ENCODE measurements at regions not wholly inside any gene's neighbourhood (a gene's known extent, or its start where the extent isn't known, plus 50 kb on each side); places are given as distances from the start of the nearest gene placed in this dataset.

DNA sequence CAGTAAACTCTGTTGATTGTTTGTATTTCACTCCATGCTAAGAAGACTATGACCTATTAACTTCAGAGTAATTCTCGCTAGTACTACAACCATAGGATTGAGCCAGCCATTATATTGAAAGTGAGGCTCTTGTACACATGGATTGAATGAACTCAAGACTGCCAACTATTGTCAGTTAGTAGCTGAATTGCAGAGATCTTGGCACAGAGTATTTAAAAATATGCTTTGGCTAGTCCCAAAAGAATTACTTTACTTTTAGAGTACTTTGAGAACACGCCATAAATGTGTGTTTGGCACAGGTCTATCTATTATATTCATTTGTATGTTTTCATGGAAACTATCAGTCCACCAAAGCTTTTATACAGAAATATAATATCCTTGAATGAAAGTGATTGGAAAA, 226.7 kb upstream of the DCBLD2 start:
- H3K9me3 ChIP-seq = no peaks in the 10 kb centered on the region
- DNase-seq = no peak
- H3K27me3 ChIP-seq = no peaks in the 10 kb centered on the region
- H3K36me3 ChIP-seq = no peaks in the 10 kb centered on the region
- no peak overlapping the region for H3K4me3 ChIP-seq

DNA sequence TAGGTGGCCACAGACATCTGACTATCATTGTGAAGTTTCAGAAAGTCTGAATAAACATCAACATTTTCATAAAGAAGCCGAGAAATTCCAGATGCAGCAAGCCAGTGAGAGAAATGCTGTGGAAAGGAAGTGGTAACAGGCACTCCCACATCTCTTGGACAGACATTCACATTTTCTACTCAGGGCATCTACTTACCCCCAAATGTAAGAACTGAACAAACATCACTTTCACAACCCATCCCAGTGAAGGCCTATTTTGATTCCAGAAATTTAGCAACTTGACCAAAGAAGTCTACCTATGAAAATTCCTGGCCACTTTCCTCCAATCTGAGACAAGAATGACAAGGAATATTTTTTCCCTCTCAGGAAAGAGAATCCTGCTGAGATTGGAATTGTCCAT, 224.8 kb upstream of the DCBLD2 start:
- Histone ChIP-seq H3K36me3 (no peaks in the 10 kb centered on the region), H3K4me3 (no peak overlapping the region), H3K9me3 (no peaks in the 10 kb centered on the region), H3K27me3 (no peaks in the 10 kb centered on the region)
- DNase-seq = no peak

DNA sequence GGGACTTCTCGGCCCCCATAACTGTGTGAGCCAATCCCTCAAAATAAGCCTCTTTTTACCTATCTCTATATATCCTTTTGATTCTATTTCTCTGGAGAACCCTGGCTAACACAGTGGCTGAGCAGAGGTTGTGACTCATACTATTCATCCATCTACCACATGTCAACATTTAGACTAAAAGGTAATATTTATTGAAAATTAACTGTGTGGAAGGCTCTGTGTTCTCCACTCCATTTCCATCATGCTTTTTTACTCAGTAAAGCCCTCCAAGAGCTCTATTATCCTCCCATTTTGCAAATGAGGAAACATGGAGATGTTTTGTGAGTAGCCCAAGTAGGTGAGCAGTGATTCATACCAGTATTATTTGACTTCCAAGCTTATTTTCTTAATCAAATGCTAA, 217.9 kb upstream of the DCBLD2 start:
- DNase-seq = no peak
- no peaks in the 10 kb centered on the region for H3K9me3 ChIP-seq
- no peaks in the 10 kb centered on the region for H3K27me3 ChIP-seq
- no peak overlapping the region for H3K4me3 ChIP-seq
- no peaks in the 10 kb centered on the region for H3K36me3 ChIP-seq

DNA sequence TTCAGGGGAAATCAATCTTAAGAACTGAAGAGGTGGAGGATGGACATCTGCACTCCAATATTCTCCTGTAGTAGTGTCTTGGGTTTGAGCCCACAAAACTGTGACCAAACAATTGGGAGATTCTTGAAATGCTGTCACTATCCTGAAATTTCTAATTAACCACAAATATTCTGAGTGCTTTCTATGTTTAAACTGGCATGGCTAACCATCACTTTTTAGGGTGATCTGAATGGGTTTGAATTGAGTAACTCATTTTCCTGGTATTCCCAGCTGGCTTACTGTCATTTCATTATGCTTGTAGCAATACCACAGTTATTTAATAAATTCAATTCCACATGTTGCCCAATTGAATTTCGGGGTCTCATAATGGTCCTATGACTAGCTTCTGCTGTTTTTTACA, 216.9 kb upstream of the DCBLD2 start:
- Histone ChIP-seq H3K36me3 (no peaks in the 10 kb centered on the region), H3K9me3 (no peaks in the 10 kb centered on the region), H3K27me3 (no peaks in the 10 kb centered on the region), H3K4me3 (no peak overlapping the region)
- no peak for DNase-seq

DNA sequence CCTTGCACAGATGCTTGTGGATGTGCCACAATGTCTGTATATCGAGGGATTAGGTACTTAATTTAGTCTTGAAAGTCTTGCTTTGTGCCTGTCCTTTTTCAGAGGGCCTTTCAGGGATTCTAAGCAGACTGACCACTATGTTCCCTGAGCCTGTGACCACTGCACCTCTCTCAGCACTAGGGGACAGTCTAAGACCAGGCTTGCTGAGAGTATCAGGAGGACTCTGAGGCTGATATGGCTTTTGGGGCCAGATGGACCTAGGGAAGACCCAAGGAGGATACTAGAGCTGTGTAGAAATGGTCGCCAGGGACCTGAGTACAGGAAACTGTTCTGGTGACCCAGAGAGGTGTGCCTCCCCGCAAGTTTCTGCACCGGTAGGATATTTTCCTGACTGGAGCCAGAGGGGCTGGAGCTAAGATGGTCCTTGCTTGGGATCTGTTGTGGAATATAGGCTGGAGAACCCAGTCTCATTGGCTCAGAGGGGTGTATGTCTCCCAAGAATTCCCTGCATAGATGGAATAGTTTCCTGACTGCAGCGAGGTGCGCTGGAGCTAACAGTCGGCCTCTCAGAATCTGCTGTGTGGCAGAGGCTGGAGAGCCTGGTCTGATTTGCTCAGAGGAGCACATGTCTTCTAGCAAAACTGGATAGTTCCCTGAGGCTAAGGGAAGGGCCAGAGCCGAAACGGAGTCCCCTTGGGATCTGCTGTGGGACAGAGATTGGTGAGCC, 213.2 kb upstream of the DCBLD2 start:
- H3K27me3 ChIP-seq = no peaks in the 10 kb centered on the region
- peak; percentile 28 for DNase-seq

DNA sequence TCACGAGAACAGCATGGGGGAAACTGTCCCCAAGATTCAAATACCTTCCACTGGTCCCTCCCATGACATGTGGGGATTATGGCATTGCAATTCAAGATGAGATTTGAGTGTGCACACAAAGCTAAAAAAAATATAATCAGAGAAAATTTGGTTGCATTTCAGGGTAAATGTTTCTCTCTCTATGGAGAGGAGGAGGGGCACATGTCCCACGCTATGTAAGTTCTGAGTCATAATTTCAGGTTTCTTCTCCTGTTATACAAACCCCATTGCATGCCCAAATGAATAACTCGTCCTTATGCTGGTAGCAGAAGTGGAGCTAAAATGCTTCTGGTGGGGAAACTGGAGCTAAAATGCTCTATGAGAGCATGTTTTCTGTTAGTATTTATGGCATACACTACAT, 209.7 kb upstream of the DCBLD2 start:
- no peak overlapping the region for H3K4me3 ChIP-seq
- no peaks in the 10 kb centered on the region for H3K9me3 ChIP-seq
- no peak for DNase-seq
- H3K27me3 ChIP-seq = no peaks in the 10 kb centered on the region
- H3K36me3 ChIP-seq = no peaks in the 10 kb centered on the region

More for the DNA sequence above, 213.2 kb upstream of the DCBLD2 start:
- Histone ChIP-seq H3K9me3 (no peaks in the 10 kb centered on the region), H3K36me3 (no peaks in the 10 kb centered on the region), H3K4me3 (no peak overlapping the region)

DNA sequence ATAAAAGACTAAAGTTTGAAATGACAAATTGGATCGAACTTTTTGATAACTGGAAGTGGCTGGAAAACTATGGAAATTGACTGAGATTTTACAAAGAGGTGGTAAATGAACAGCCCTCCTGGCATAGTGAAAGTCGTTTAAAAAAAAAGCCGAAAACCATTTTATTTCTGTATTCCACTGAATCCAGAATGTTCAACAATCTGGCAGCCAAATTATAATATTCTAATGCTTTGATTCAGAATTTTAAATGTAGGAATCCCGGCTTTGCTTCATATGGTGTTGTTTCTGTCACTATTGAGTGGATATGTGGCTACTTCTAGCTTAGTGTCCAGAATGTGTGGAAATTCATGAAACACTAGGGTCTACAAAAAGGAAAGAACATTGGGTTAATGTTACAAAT, 208.9 kb upstream of the DCBLD2 start:
- no peaks in the 10 kb centered on the region for H3K36me3 ChIP-seq
- H3K4me3 ChIP-seq = no peak overlapping the region
- no peaks in the 10 kb centered on the region for H3K9me3 ChIP-seq
- no peaks in the 10 kb centered on the region for H3K27me3 ChIP-seq
- DNase-seq = no peak

DNA sequence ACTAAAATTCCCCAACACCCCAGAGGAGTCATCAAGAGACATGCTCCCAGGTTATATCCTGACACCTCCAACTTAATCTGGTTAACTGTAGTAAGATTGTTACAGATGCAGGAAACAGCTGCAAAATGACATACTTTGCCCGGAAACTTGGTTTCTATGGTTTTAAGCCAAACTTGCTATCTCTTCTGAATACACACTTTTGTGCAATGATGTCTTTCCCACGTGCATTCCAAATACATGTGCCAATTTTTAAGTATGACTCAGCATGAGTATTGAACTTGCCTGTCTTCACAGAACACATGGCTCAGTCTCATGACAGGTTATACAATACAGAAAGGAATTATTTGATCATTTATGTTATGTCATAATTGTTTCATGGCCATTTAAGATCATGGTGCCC, 207.0 kb upstream of the DCBLD2 start:
- Histone ChIP-seq H3K9me3 (no peaks in the 10 kb centered on the region), H3K36me3 (no peaks in the 10 kb centered on the region), H3K27me3 (no peaks in the 10 kb centered on the region), H3K4me3 (no peak overlapping the region)
- DNase-seq = peak; percentile 30

DNA sequence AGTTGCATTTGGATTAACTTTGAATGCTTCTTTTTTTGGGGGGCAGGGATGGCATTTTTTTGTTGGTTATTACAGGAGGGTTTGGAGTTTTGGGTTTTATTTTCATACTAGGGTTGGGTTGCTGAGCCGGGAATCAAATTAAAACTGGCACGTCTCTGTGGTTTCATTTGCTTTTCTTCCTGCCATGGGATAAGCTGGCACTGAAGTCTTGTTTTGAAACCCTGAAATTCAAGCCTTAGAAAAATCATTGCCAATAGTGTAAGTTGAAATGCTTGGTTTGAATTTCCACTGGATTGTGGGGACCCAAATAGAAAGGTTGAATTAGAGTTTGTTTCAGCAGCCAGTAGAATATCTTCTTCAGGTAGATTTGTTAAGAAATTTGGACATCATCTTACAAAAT, 193.1 kb upstream of the DCBLD2 start:
- H3K36me3 ChIP-seq = no peaks in the 10 kb centered on the region
- no peaks in the 10 kb centered on the region for H3K27me3 ChIP-seq
- H3K9me3 ChIP-seq = no peaks in the 10 kb centered on the region
- DNase-seq = no peak
- H3K4me3 ChIP-seq = peak overlapping the region; percentile 31

DNA sequence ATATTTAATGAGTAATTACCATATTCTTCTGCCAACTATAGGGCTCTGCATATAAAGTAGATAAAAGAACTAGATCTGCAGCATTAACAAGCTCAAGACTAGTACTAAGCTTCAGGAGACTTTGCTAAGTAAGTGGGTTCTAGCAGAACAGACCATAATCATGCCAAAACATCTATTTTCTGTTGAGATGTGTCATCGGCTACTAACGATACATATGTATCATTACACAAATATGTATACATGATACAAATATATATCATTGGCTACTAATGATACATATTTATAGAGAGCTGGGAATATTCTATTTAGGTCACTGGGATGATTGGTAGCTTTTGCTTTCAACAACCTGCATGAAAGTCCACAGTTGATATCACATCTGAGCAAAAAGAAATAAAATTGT, 185.8 kb upstream of the DCBLD2 start:
- Histone ChIP-seq H3K36me3 (no peaks in the 10 kb centered on the region), H3K9me3 (no peaks in the 10 kb centered on the region), H3K4me3 (no peak overlapping the region), H3K27me3 (no peaks in the 10 kb centered on the region)
- DNase-seq = no peak

DNA sequence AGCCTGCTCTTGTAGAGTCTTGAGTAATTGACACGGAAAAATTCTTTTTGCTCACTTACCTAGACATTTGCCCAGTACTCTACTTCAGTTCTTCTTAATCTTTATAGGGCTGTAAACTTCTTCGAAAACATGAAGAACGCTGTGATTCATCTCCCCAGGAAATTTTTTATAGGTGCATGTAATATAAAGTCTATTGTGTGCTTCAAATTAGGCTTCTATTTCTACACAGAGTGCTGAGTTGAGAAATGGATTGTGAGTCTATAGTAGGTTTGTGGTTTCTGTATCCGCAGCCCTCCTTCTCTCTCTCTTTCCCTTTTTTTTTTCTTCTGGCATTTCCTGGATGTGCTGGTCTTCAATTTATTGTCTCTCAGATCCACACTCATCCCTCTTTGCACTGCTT, 183.3 kb upstream of the DCBLD2 start:
- Histone ChIP-seq H3K36me3 (no peaks in the 10 kb centered on the region), H3K4me3 (no peak overlapping the region), H3K27me3 (no peaks in the 10 kb centered on the region), H3K9me3 (no peaks in the 10 kb centered on the region)
- no peak for DNase-seq

DNA sequence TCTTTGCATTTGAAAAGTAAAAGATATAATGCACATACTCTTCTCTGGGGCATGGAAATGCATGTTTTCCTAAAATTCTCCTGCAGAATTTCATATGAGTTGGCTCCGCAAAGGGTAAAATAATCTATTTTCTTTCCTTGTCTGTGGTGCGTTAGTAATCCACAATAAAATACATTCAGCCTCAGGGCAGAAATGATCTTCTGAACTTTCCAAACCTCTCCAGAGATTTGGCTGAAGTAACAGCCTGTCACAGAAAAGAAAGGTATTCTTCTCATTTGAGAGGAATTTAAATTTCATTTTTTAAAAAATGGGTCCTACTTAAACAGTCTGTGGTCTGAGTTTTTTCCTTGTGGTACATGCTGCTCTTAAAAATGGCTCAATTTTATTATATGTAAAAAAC, 182.7 kb upstream of the DCBLD2 start:
- no peak for DNase-seq
- H3K27me3 ChIP-seq = no peaks in the 10 kb centered on the region
- H3K36me3 ChIP-seq = no peaks in the 10 kb centered on the region
- no peak overlapping the region for H3K4me3 ChIP-seq
- no peaks in the 10 kb centered on the region for H3K9me3 ChIP-seq

DNA sequence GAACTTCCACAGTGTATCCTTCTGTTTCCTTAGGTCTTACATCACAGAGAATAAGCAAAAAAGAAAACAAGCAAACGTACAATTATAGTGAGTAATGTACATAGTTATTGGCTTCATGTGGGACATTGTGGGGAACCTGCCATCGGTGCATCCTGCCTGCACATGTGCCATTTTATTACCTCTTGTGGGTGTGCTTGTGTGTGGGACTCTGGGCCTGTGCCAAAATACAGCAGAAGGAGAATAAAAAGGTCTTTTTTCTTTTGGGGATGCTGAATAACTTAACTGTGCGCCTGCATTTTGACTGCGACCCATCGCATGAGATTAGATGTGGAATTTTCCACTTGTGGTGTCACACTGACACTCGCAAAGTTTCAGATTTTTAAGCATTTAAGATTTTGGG, 169.6 kb upstream of the DCBLD2 start:
- H3K9me3 ChIP-seq = peaks cover 4% of the 10 kb centered on the region; the same call in 1 of the 2 replicates
- no peaks in the 10 kb centered on the region for H3K27me3 ChIP-seq
- DNase-seq = no peak
- H3K4me3 ChIP-seq = no peak overlapping the region
- no peaks in the 10 kb centered on the region for H3K36me3 ChIP-seq

DNA sequence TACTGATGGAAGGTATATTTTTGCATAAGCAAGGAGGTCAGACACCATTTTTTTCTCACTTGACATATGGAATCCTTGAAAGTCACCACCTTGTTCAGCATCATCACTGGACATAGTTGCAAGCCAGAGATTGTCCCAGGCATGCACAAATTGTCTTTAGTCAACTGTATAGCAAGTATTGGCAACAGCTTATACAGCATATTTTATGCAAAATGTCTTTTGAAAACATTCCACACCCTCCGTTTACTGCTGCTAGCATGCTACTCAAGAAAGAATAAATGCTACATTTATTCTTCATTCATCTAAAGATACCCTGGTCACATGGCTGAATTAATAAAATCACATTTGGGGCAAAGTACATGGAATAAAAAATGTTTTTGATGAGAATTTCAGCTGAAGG, 168.5 kb upstream of the DCBLD2 start:
- H3K4me3 ChIP-seq = no peak overlapping the region
- H3K27me3 ChIP-seq = no peaks in the 10 kb centered on the region; the same call in 1 of the 2 replicates
- no peak for DNase-seq
- no peaks in the 10 kb centered on the region for H3K36me3 ChIP-seq
- peaks cover 4% of the 10 kb centered on the region; the same call in 1 of the 2 replicates for H3K9me3 ChIP-seq

DNA sequence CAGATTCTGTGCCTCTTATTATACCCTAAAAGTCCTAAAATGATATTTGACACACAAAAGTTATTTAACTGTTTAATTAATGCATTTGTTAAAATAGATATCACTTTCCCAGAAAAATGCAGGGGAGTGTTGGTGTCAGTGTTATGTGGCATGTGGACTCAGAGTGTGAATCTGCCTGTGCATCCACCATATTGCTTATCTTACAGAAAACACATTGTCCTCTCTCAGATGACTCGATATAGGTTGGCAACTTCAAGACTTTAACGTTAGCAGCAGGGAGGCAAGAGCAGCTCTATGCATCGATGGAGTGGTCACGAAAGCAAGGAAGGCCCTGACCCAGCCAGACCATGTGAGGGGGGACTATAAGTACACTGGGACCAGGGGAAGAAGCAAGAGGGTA, 165.4 kb upstream of the DCBLD2 start:
- Histone ChIP-seq H3K9me3 (no peaks in the 10 kb centered on the region), H3K36me3 (no peaks in the 10 kb centered on the region), H3K4me3 (no peak overlapping the region), H3K27me3 (no peaks in the 10 kb centered on the region; the same call in 1 of the 2 replicates)
- no peak for DNase-seq

DNA sequence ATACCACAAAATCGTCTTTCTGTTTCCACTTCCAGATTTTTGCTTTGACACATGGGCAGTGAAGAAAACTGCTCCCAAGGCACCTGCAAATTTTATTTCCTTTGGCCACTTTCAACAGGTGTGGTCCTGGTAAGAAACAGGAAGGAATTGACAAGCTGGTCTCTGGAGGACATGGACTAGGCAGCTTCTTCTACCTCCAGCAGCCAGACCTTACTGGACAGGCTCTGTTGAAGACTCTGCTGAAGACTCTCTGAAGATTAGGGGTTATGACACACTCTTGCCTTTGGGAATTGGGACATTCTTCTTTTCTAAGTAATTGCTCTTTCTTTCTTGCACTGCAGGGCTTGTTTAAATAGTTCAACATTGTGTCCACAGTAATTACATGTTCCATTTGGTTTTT, 147.7 kb upstream of the DCBLD2 start:
- Histone ChIP-seq H3K9me3 (no peaks in the 10 kb centered on the region), H3K4me3 (no peak overlapping the region), H3K27me3 (no peaks in the 10 kb centered on the region), H3K36me3 (no peaks in the 10 kb centered on the region)
- no peak for DNase-seq

DNA sequence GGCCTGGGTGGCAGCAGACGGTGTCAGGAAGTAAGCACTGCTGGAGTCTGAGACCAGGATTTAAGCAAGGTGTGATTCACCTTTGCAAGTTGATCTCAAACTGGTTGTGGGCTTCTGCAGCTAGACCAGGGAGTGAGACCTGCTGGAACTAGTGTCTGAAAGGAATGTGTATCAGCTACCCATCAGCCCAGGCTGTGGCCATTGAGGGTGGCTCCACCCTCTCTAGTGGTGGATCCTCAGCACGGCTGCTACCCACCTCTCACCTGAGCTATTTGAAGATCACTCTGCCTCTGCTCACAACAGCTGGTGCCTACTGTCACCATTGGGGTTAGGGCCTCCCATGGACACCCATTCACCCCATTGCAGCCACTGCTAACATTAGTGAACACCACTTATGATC, 140.3 kb upstream of the DCBLD2 start:
- Histone ChIP-seq H3K36me3 (no peaks in the 10 kb centered on the region), H3K4me3 (no peak overlapping the region), H3K9me3 (no peaks in the 10 kb centered on the region), H3K27me3 (no peaks in the 10 kb centered on the region)
- no peak for DNase-seq

DNA sequence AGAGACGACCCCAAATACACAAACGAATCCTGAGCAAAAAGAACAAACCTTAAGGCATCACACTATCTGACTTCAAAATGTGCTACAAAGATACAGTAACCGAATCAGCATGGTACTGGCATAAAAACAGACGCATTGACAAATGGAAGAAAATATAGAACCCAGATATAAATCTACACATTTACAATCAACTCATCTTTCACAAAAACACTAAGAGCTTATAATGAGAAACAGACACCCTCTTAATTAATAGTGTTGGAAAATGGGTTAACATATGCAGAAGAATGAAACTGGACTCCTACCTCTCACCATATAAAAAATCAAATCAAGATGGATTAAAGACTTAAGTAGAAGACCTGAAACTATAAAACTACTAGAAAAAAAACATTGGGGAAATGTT, 130.3 kb upstream of the DCBLD2 start:
- Histone ChIP-seq H3K9me3 (peaks cover 12% of the 10 kb centered on the region), H3K36me3 (no peaks in the 10 kb centered on the region), H3K4me3 (no peak overlapping the region), H3K27me3 (no peaks in the 10 kb centered on the region)
- no peak for DNase-seq
